ENCODE measurements at regions not wholly inside any gene's neighbourhood (a gene's known extent, or its start where the extent isn't known, plus 50 kb on each side); places are given as distances from the start of the nearest gene placed in this dataset.

- TF ChIP-seq CTCF (conservative IDR thresholded peaks at IDR 0.05): no peak
- TF ChIP-seq EZH2 (IDR thresholded peaks at IDR 0.05; ENCODE audit: low read depth): no peak
These were observed 64.9 kb upstream of the FANCC start for GRCh38 chr9:95382433-95382832.
